GM18499 (cell line): ENCODE measurements at regions not wholly inside any gene's neighbourhood (a gene's known extent, or its start where the extent isn't known, plus 50 kb on each side); places are given as distances from the start of the nearest gene placed in this dataset.

Experiments
- ATAC-seq: cut with Tn5 transposase; IDR thresholded peaks from one replicate; pipeline ENCODE4 v1.9.1; 2021; ENCODE audit warnings: moderate number of reproducible peaks; ENCODE audit not compliant: insufficient read depth, unreplicated experiment

GRCh38 chr3:59698091-59698490 lies 648.3 kb upstream of the CFAP20DC start:
- no peak for ATAC-seq

- no peak for ATAC-seq
These were observed 647.0 kb upstream of the CFAP20DC start for GRCh38 chr3:59696783-59697182.

GRCh38 chr3:59695860-59696259 lies 646.0 kb upstream of the CFAP20DC start:
- ATAC-seq, result no peak

GRCh38 chr3:59692117-59692516 lies 642.3 kb upstream of the CFAP20DC start:
- ATAC-seq, result no peak

GRCh38 chr3:59690886-59691285 lies 641.1 kb upstream of the CFAP20DC start:
- no peak for ATAC-seq

GRCh38 chr3:59688636-59689035 lies 638.8 kb upstream of the CFAP20DC start:
- ATAC-seq, result no peak

- ATAC-seq, result no peak
These were observed 635.6 kb upstream of the CFAP20DC start for GRCh38 chr3:59685432-59685831.

- ATAC-seq, result no peak
These were observed 634.9 kb upstream of the CFAP20DC start for GRCh38 chr3:59684766-59685165.

GRCh38 chr3:59680919-59681318 lies 631.1 kb upstream of the CFAP20DC start:
- no peak for ATAC-seq

GRCh38 chr3:59677747-59678702 lies 628.2 kb upstream of the CFAP20DC start:
- ATAC-seq, result no peak

GRCh38 chr3:59675495-59675894 lies 625.7 kb upstream of the CFAP20DC start:
- no peak for ATAC-seq

GRCh38 chr3:59663076-59663850 lies 613.4 kb upstream of the CFAP20DC start:
- no peak for ATAC-seq

- no peak for ATAC-seq
These were observed 611.2 kb upstream of the CFAP20DC start for GRCh38 chr3:59660852-59661625.

GRCh38 chr3:59660376-59660775 lies 610.6 kb upstream of the CFAP20DC start:
- ATAC-seq, result no peak

GRCh38 chr3:59659755-59660154 lies 609.9 kb upstream of the CFAP20DC start:
- no peak for ATAC-seq

- ATAC-seq, result no peak
These were observed 609.0 kb upstream of the CFAP20DC start for GRCh38 chr3:59658866-59659265.

GRCh38 chr3:59658274-59658673 lies 608.4 kb upstream of the CFAP20DC start:
- no peak for ATAC-seq

- no peak for ATAC-seq
These were observed 605.7 kb upstream of the CFAP20DC start for GRCh38 chr3:59655418-59656015.

GRCh38 chr3:59654480-59655417 lies 604.9 kb upstream of the CFAP20DC start:
- ATAC-seq, result no peak
